Adrenal gland (tissue), 9 donors: ENCODE measurements at regions not wholly inside any gene's neighbourhood (a gene's known extent, or its start where the extent isn't known, plus 50 kb on each side); places are given as distances from the start of the nearest gene placed in this dataset.

Experiments used
- DNase-seq, 7 donors: peaks; one replicate each; pipeline ENCODE4 v3.0.0-alpha.2; 2019 to 2020
- H3K27ac ChIP-seq, 5 donors: fragments of 200-600 bp; sonication (generic) in 4 of 5; 1 replicate in 3 of 5; 2 replicates in 2 of 5; pipeline versions ENCODE4 v1.5.1 to v1.8.0; 2016 to 2020; ENCODE audit warnings: mild to moderate bottlenecking in 1 of 5
- H3K27me3 ChIP-seq: fragments of 200-600 bp; 2 replicates; pipeline ENCODE4 v1.8.0; 2021
- H3K36me3 ChIP-seq, 2 donors: fragments of 200-600 bp; replicated peaks in 1 of 2; 1 replicate in 1 of 2; 2 replicates in 1 of 2; pipeline versions ENCODE4 v1.5.1 to v1.8.0; 2018 to 2022
- H3K4me1 ChIP-seq, 2 donors: fragments of 200-600 bp; replicated peaks in 1 of 2; 1 replicate in 1 of 2; 2 replicates in 1 of 2; pipeline versions ENCODE4 v1.5.1 to v1.8.0; 2018 to 2021
- H3K4me3 ChIP-seq, 4 donors: fragments of 200-600 bp; sonication (generic) in 3 of 4; one replicate each; pipeline ENCODE4 v1.5.1; 2016 to 2018
- H3K9me3 ChIP-seq, 3 donors: fragments of 200-600 bp; sonication (generic) in 1 of 3; replicated peaks in 1 of 3; 1 replicate in 2 of 3; 2 replicates in 1 of 3; pipeline versions ENCODE4 v1.5.1 to v1.8.0; 2016 to 2021
- CTCF ChIP-seq, 6 experiments: fragments of 450-650 bp in 4 of 6; fragments of 200-600 bp in 2 of 6; sonication (generic) in 1 of 6; IDR thresholded peaks; 1 replicate in 5 of 6; 2 replicates in 1 of 6; pipeline versions ENCODE4 v1.5.1 to v1.8.0; 2016 to 2021; ENCODE audit warnings: antibody characterized with exemption in 6 of 6, mild to moderate bottlenecking in 2 of 6, moderate library complexity in 1 of 6
- POLR2A ChIP-seq, 2 donors: fragments of 450-650 bp; IDR thresholded peaks; one replicate each; pipeline ENCODE4 v1.6.1; 2017; ENCODE audit warnings: antibody characterized with exemption in 2 of 2, mild to moderate bottlenecking in 2 of 2, moderate library complexity in 1 of 2
- WGBS, 4 donors: extraction: QIAGEN DNeasy Blood & Tissue Kit in 2 of 4; methylation state at CpG; one replicate each; pipeline versions ENCODE4 v1.1.5 to v1.1.7; 2013 to 2017; 5-methylcytosine and 5-hydroxymethylcytosine counted together
- intact Hi-C, 2 donors: fragments of 100-400 bp; cut with DNase I; formaldehyde crosslinking; loops; one replicate each; pipeline versions ENCODE4 v1.14.1 to v1.15.0; 2022 to 2023
- donor health status: healthy with polysubstance abuse.
- donor health status: Bipolar disorder and iron deficiency.
- donor health status: DM: yes; HTN: yes; CAD: no.
- donor health status: DM: no; HTN: no; CAD: no.
- donor health status: DM: no; HTN: no; CAD: no.

DNA sequence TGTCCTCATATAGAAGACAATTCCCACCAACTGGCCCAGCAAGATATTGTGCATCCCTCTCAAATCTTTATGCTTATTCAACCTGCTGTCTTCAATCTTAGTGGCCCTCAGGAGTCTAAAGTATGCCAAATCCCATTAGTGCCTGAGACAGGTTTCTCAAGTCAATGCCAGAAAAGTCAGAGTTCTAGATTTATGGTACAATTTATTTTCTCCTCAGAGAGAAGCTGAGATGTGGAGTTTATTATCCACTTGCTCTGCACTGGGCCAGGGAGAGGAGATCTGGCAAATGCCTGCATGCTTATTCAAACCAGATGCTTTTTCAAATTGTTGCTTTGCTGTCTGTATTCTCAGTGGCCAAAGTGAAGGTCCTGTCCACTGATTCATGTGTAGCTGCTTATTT, 825.2 kb downstream of the METTL4 start:
- no peak overlapping the region for H3K27ac ChIP-seq
- H3K27me3 ChIP-seq: no peaks in the 10 kb centered on the region
- no peak for TF ChIP-seq POLR2A (IDR thresholded peaks at IDR 0.05)
- no peak for TF ChIP-seq CTCF (IDR thresholded peaks at IDR 0.05)
- intact Hi-C loops: no loop called here
- no peaks in the 10 kb centered on the region for H3K4me1 ChIP-seq
- no peak for DNase-seq
- no peaks in the 10 kb centered on the region for H3K9me3 ChIP-seq
- no peaks in the 10 kb centered on the region for H3K36me3 ChIP-seq
- no peak overlapping the region for H3K4me3 ChIP-seq

- DNase-seq: no peak
- Histone ChIP-seq H3K36me3 (no peaks in the 10 kb centered on the region), H3K4me1 (no peaks in the 10 kb centered on the region), H3K9me3 (no peaks in the 10 kb centered on the region), H3K4me3 (no peak overlapping the region), H3K27me3 (no peaks in the 10 kb centered on the region), H3K27ac (no peak overlapping the region)
- intact Hi-C loops: no loop called here
- WGBS, 4 donors: 48 to 58% (median 53%) methylated on average over 1 of the region's 1 CpG
- no peak for TF ChIP-seq CTCF (IDR thresholded peaks at IDR 0.05)
- TF ChIP-seq POLR2A (IDR thresholded peaks at IDR 0.05): no peak
These were observed 820.1 kb downstream of the METTL4 start for GRCh38 chr18:1751249-1751648.

- DNase-seq: no peak
- Histone ChIP-seq H3K9me3 (no peaks in the 10 kb centered on the region), H3K27ac (no peak overlapping the region), H3K36me3 (no peaks in the 10 kb centered on the region), H3K4me1 (no peaks in the 10 kb centered on the region), H3K27me3 (no peaks in the 10 kb centered on the region), H3K4me3 (no peak overlapping the region)
- intact Hi-C loops: no loop called here
- 65 to 82% (median 73%) methylated on average over 3 of the region's 3 CpGs for WGBS, 4 donors
- no peak for TF ChIP-seq POLR2A (IDR thresholded peaks at IDR 0.05)
- no peak for TF ChIP-seq CTCF (IDR thresholded peaks at IDR 0.05)
These were observed 810.4 kb downstream of the METTL4 start for GRCh38 chr18:1760901-1761300.

DNA sequence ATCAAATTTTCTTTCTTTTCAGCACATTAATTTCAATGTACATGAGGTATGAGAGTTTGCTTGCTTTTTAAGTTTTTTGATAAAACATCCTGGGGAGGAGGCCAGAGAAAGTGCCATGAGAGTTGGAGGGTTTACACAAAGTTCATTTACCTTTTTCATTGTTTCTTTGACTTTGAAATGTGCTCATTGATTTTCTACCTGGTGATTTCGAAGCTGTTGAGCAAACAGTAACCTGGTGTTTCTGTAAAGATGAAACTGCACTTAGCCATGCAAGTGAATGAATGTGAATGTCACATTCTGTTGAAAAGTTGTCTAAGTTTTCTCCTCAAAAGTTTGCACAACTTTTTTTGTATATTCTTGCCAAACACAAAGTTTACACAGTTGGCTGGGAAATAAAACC, 797.0 kb downstream of the METTL4 start:
- intact Hi-C loops: loop anchor here in 1 of 2 donors (10.0 kb wide), 1 partner anchor 79 kb away; no protein-coding TSS in a partner anchor
- H3K4me1 ChIP-seq: no peaks in the 10 kb centered on the region

More for the DNA sequence above, 797.0 kb downstream of the METTL4 start:
- Histone ChIP-seq H3K9me3 (no peaks in the 10 kb centered on the region), H3K4me3 (no peak overlapping the region), H3K27ac (no peak overlapping the region), H3K36me3 (no peaks in the 10 kb centered on the region), H3K27me3 (no peaks in the 10 kb centered on the region)
- 59 to 77% (median 67%) methylated on average over 1 of the region's 1 CpG for WGBS, 4 donors
- DNase-seq: no peak
- TF ChIP-seq CTCF (IDR thresholded peaks at IDR 0.05) (no peak), POLR2A (IDR thresholded peaks at IDR 0.05) (no peak)
